HG02571 (cell line): ENCODE measurements at regions not wholly inside any gene's neighbourhood (a gene's known extent, or its start where the extent isn't known, plus 50 kb on each side); places are given as distances from the start of the nearest gene placed in this dataset.

ENCODE experiments used
- ATAC-seq: cut with Tn5 transposase; IDR thresholded peaks from one replicate; pipeline ENCODE4 v1.9.1; 2021; ENCODE audit warnings: mild to moderate bottlenecking, moderate library complexity; ENCODE audit not compliant: unreplicated experiment

- no peak for ATAC-seq
Measured at GRCh38 chr22:49302530-49302929, 525.1 kb downstream of the BRD1 start.

- no peak for ATAC-seq
Measured at GRCh38 chr22:49302150-49302460, 525.6 kb downstream of the BRD1 start.

GRCh38 chr22:49301398-49302149 is 526.1 kb downstream of the BRD1 start:
- ATAC-seq: no peak

GRCh38 chr22:49300951-49301397 is 526.7 kb downstream of the BRD1 start:
- no peak for ATAC-seq

- ATAC-seq: no peak
Measured at GRCh38 chr22:49300241-49300640, 527.4 kb downstream of the BRD1 start.

GRCh38 chr22:49299821-49300231 is 527.8 kb downstream of the BRD1 start:
- ATAC-seq: no peak

- no peak for ATAC-seq
Measured at GRCh38 chr22:49298834-49299750, 528.6 kb downstream of the BRD1 start.

GRCh38 chr22:49297871-49298721 is 529.6 kb downstream of the BRD1 start:
- ATAC-seq: no peak

GRCh38 chr22:49297286-49297870 is 530.3 kb downstream of the BRD1 start:
- ATAC-seq: no peak

GRCh38 chr22:49296561-49296960 is 531.1 kb downstream of the BRD1 start:
- ATAC-seq: no peak

- no peak for ATAC-seq
Measured at GRCh38 chr22:49295851-49296560, 531.7 kb downstream of the BRD1 start.

GRCh38 chr22:49295465-49295743 is 532.3 kb downstream of the BRD1 start:
- no peak for ATAC-seq

GRCh38 chr22:49294656-49295464 is 532.8 kb downstream of the BRD1 start:
- no peak for ATAC-seq

GRCh38 chr22:49292909-49293308 is 534.8 kb downstream of the BRD1 start:
- no peak for ATAC-seq

GRCh38 chr22:49291781-49292180 is 535.9 kb downstream of the BRD1 start:
- ATAC-seq: no peak

- no peak for ATAC-seq
Measured at GRCh38 chr22:49291169-49291568, 536.5 kb downstream of the BRD1 start.

- ATAC-seq: no peak
Measured at GRCh38 chr22:49290711-49291110, 537.0 kb downstream of the BRD1 start.

- no peak for ATAC-seq
Measured at GRCh38 chr22:49289822-49290679, 537.6 kb downstream of the BRD1 start.
